WTC11 (cell line): ENCODE measurements at regions not wholly inside any gene's neighbourhood (a gene's known extent, or its start where the extent isn't known, plus 50 kb on each side); places are given as distances from the start of the nearest gene placed in this dataset.
A peak's percentile ranks its signal among the peaks of the same experiment; 100 is the strongest.
"Not testable (repeated sequence)": the region's sequence is repeated elsewhere in the genome, so short reads cannot be mapped to it uniquely, and the experiment has no call there.

Experiments
- ATAC-seq: fragments of 200-7000 bp; cut with Tn5 transposase; 2 replicates; pipeline ENCODE4 v1.10.0; 2021; ENCODE audit warnings: mild to moderate bottlenecking, moderate library complexity
- CTCF ChIA-PET: fragments of 300-600 bp; sonication (Branson Sonifier 250); formaldehyde crosslinking; loops from one replicate; lab custom pipeline; 2021; ENCODE audit warnings: antibody characterized with exemption; lab: Charles Lee
- POLR2A ChIA-PET: fragments of 350-600 bp; sonication (Branson Sonifier 250); formaldehyde crosslinking; loops from one replicate; lab custom pipeline; 2021; ENCODE audit warnings: antibody characterized with exemption; lab: Charles Lee
- DNase-seq: peaks from one replicate; pipeline ENCODE4 v3.0.0; 2021; ENCODE audit warnings: low spot score
- H3K27ac Mint-ChIP-seq: 2 replicates; pipeline ENCODE4 v1.8.0; 2021; ENCODE audit warnings: mixed read lengths
- H3K27me3 Mint-ChIP-seq: 2 replicates; pipeline ENCODE4 v1.8.0; 2021; ENCODE audit warnings: low read depth, mild to moderate bottlenecking, moderate library complexity, mixed read lengths
- H3K36me3 Mint-ChIP-seq: 2 replicates; pipeline ENCODE4 v1.8.0; 2021; ENCODE audit warnings: mixed read lengths
- H3K4me1 Mint-ChIP-seq: 2 replicates; pipeline ENCODE4 v1.8.0; 2022; ENCODE audit warnings: mixed read lengths
- H3K4me3 Mint-ChIP-seq: 2 replicates; pipeline ENCODE4 v1.8.0; 2021; ENCODE audit warnings: mild to moderate bottlenecking, moderate library complexity, mixed read lengths
- H3K9me3 Mint-ChIP-seq: 2 replicates; pipeline ENCODE4 v1.8.0; 2021; ENCODE audit warnings: mixed read lengths
- EMX1 ChIP-seq: fragments of 250-450 bp; sonication (Bioruptor Pico); IDR thresholded peaks from 2 replicates; pipeline ENCODE4 v1.8.0; 2021; ENCODE audit warnings: mild to moderate bottlenecking
- FOXK1 ChIP-seq: sonication (generic); formaldehyde crosslinking; IDR thresholded peaks from 2 replicates; pipeline ENCODE4 v1.8.0; 2022; ENCODE audit warnings: mild to moderate bottlenecking, moderate library complexity, missing genetic modification reagents
- GRHL2 ChIP-seq: fragments of 250-450 bp; sonication (Bioruptor Pico); IDR thresholded peaks from 2 replicates; pipeline ENCODE4 v1.8.0; 2022; ENCODE audit warnings: mild to moderate bottlenecking, moderate library complexity; ENCODE audit not compliant: insufficient replicate concordance, severe bottlenecking
- IRF2 ChIP-seq: sonication (generic); formaldehyde crosslinking; IDR thresholded peaks from 2 replicates; pipeline ENCODE4 v1.8.0; 2022; ENCODE audit warnings: low read depth, missing genetic modification reagents, borderline replicate concordance
- MXD4 ChIP-seq: fragments of 250-450 bp; sonication (Bioruptor Pico); IDR thresholded peaks from 2 replicates; pipeline ENCODE4 v1.8.0; 2021; ENCODE audit warnings: mild to moderate bottlenecking, moderate library complexity, borderline replicate concordance
- SMAD3 ChIP-seq: sonication (generic); formaldehyde crosslinking; IDR thresholded peaks from 2 replicates; pipeline ENCODE4 v1.8.0; 2022; ENCODE audit warnings: missing genetic modification reagents, mild to moderate bottlenecking, borderline replicate concordance
- TP53 ChIP-seq: sonication (generic); formaldehyde crosslinking; IDR thresholded peaks from 2 replicates; pipeline ENCODE4 v1.8.1; 2023; ENCODE audit warnings: mild to moderate bottlenecking, missing genetic modification reagents
- ZNF317 ChIP-seq: sonication (generic); formaldehyde crosslinking; IDR thresholded peaks from 2 replicates; pipeline ENCODE4 v1.8.1; 2023; ENCODE audit warnings: low read depth, mild to moderate bottlenecking, moderate library complexity, missing genetic modification reagents, borderline replicate concordance
- ZNF416 ChIP-seq: fragments of 250-450 bp; sonication (Bioruptor Pico); IDR thresholded peaks from 2 replicates; pipeline ENCODE4 v1.9.0; 2021; ENCODE audit warnings: mild to moderate bottlenecking, inconsistent platforms
- TF ChIP-seq, protein P1 (sequence below): sonication (generic); formaldehyde crosslinking; IDR thresholded peaks from 2 replicates; pipeline ENCODE4 v1.8.1; 2023; ENCODE audit warnings: mild to moderate bottlenecking, missing genetic modification reagents, borderline replicate concordance
- TF ChIP-seq, protein P2 (sequence below): sonication (generic); formaldehyde crosslinking; conservative IDR thresholded peaks from 2 replicates; pipeline ENCODE4 v1.8.1; 2023; ENCODE audit warnings: mild to moderate bottlenecking, low read depth, missing genetic modification reagents, moderate library complexity
- TF ChIP-seq, protein P3 (sequence below): sonication (generic); formaldehyde crosslinking; IDR thresholded peaks from 2 replicates; pipeline ENCODE4 v1.8.1; 2022; ENCODE audit warnings: mild to moderate bottlenecking, moderate library complexity, missing genetic modification reagents
- TF ChIP-seq, protein P4 (sequence below): sonication (generic); formaldehyde crosslinking; IDR thresholded peaks from 2 replicates; pipeline ENCODE4 v1.8.0; 2022; ENCODE audit warnings: missing genetic modification reagents
- TF ChIP-seq, protein P5 (sequence below): fragments of 200-600 bp; IDR thresholded peaks from 2 replicates; pipeline ENCODE4 v1.8.0; 2022; ENCODE audit warnings: antibody characterized with exemption

DNA sequence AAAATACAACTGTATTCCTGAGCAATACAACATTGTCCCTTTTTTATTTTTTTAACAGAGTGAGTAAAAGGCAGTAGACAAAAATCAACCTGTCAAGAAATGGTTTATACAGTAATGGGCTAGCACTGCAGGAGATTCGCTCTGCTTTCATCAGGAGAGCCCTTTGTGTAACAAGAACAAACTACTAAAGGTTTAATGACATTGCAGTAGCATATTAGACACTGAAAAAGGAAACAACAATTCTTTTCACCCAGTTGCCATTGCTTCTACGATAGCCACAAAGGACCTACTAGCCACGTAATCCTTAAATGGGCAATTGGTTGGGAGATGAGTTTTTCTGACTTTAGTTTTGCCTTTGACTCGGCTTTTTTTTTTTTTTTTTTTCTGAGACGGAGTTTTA, 319.8 kb upstream of the TRPM3 start:
- H3K27ac Mint-ChIP-seq = no peak overlapping the region
- no peak overlapping the region for H3K4me3 Mint-ChIP-seq
- H3K27me3 Mint-ChIP-seq = peaks cover 7% of the 10 kb centered on the region; the same call in 1 of the 2 replicates
- DNase-seq (no peak), ATAC-seq (no peak)
- no peaks in the 10 kb centered on the region for H3K9me3 Mint-ChIP-seq
- H3K36me3 Mint-ChIP-seq = no peaks in the 10 kb centered on the region
- TF ChIP-seq, protein P1, sequence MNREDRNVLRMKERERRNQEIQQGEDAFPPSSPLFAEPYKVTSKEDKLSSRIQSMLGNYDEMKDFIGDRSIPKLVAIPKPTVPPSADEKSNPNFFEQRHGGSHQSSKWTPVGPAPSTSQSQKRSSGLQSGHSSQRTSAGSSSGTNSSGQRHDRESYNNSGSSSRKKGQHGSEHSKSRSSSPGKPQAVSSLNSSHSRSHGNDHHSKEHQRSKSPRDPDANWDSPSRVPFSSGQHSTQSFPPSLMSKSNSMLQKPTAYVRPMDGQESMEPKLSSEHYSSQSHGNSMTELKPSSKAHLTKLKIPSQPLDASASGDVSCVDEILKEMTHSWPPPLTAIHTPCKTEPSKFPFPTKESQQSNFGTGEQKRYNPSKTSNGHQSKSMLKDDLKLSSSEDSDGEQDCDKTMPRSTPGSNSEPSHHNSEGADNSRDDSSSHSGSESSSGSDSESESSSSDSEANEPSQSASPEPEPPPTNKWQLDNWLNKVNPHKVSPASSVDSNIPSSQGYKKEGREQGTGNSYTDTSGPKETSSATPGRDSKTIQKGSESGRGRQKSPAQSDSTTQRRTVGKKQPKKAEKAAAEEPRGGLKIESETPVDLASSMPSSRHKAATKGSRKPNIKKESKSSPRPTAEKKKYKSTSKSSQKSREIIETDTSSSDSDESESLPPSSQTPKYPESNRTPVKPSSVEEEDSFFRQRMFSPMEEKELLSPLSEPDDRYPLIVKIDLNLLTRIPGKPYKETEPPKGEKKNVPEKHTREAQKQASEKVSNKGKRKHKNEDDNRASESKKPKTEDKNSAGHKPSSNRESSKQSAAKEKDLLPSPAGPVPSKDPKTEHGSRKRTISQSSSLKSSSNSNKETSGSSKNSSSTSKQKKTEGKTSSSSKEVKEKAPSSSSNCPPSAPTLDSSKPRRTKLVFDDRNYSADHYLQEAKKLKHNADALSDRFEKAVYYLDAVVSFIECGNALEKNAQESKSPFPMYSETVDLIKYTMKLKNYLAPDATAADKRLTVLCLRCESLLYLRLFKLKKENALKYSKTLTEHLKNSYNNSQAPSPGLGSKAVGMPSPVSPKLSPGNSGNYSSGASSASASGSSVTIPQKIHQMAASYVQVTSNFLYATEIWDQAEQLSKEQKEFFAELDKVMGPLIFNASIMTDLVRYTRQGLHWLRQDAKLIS (CRISPR knock-in tag) = no peak
- TF ChIP-seq, protein P2, sequence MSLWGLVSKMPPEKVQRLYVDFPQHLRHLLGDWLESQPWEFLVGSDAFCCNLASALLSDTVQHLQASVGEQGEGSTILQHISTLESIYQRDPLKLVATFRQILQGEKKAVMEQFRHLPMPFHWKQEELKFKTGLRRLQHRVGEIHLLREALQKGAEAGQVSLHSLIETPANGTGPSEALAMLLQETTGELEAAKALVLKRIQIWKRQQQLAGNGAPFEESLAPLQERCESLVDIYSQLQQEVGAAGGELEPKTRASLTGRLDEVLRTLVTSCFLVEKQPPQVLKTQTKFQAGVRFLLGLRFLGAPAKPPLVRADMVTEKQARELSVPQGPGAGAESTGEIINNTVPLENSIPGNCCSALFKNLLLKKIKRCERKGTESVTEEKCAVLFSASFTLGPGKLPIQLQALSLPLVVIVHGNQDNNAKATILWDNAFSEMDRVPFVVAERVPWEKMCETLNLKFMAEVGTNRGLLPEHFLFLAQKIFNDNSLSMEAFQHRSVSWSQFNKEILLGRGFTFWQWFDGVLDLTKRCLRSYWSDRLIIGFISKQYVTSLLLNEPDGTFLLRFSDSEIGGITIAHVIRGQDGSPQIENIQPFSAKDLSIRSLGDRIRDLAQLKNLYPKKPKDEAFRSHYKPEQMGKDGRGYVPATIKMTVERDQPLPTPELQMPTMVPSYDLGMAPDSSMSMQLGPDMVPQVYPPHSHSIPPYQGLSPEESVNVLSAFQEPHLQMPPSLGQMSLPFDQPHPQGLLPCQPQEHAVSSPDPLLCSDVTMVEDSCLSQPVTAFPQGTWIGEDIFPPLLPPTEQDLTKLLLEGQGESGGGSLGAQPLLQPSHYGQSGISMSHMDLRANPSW = no peak
- TF ChIP-seq IRF2 (no peak), FOXK1 (CRISPR knock-in tag) (no peak), SMAD3 (no peak), TP53 (no peak)
- TF ChIP-seq, protein P3, sequence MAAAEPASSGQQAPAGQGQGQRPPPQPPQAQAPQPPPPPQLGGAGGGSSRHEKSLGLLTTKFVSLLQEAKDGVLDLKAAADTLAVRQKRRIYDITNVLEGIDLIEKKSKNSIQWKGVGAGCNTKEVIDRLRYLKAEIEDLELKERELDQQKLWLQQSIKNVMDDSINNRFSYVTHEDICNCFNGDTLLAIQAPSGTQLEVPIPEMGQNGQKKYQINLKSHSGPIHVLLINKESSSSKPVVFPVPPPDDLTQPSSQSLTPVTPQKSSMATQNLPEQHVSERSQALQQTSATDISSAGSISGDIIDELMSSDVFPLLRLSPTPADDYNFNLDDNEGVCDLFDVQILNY = no peak
- TF ChIP-seq, protein P4, sequence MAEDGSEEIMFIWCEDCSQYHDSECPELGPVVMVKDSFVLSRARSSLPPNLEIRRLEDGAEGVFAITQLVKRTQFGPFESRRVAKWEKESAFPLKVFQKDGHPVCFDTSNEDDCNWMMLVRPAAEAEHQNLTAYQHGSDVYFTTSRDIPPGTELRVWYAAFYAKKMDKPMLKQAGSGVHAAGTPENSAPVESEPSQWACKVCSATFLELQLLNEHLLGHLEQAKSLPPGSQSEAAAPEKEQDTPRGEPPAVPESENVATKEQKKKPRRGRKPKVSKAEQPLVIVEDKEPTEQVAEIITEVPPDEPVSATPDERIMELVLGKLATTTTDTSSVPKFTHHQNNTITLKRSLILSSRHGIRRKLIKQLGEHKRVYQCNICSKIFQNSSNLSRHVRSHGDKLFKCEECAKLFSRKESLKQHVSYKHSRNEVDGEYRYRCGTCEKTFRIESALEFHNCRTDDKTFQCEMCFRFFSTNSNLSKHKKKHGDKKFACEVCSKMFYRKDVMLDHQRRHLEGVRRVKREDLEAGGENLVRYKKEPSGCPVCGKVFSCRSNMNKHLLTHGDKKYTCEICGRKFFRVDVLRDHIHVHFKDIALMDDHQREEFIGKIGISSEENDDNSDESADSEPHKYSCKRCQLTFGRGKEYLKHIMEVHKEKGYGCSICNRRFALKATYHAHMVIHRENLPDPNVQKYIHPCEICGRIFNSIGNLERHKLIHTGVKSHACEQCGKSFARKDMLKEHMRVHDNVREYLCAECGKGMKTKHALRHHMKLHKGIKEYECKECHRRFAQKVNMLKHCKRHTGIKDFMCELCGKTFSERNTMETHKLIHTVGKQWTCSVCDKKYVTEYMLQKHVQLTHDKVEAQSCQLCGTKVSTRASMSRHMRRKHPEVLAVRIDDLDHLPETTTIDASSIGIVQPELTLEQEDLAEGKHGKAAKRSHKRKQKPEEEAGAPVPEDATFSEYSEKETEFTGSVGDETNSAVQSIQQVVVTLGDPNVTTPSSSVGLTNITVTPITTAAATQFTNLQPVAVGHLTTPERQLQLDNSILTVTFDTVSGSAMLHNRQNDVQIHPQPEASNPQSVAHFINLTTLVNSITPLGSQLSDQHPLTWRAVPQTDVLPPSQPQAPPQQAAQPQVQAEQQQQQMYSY (CRISPR knock-in tag) = no peak
- TF ChIP-seq, protein P5, sequence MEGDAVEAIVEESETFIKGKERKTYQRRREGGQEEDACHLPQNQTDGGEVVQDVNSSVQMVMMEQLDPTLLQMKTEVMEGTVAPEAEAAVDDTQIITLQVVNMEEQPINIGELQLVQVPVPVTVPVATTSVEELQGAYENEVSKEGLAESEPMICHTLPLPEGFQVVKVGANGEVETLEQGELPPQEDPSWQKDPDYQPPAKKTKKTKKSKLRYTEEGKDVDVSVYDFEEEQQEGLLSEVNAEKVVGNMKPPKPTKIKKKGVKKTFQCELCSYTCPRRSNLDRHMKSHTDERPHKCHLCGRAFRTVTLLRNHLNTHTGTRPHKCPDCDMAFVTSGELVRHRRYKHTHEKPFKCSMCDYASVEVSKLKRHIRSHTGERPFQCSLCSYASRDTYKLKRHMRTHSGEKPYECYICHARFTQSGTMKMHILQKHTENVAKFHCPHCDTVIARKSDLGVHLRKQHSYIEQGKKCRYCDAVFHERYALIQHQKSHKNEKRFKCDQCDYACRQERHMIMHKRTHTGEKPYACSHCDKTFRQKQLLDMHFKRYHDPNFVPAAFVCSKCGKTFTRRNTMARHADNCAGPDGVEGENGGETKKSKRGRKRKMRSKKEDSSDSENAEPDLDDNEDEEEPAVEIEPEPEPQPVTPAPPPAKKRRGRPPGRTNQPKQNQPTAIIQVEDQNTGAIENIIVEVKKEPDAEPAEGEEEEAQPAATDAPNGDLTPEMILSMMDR = no peak
- ChIA-PET CTCF (interaction anchor here (1.6 kb wide), 1 partner anchor 156 kb away, joined by 3 read pairs; no protein-coding TSS in a partner anchor), POLR2A (no interaction called here)
- peaks cover 17% of the 10 kb centered on the region for H3K4me1 Mint-ChIP-seq

DNA sequence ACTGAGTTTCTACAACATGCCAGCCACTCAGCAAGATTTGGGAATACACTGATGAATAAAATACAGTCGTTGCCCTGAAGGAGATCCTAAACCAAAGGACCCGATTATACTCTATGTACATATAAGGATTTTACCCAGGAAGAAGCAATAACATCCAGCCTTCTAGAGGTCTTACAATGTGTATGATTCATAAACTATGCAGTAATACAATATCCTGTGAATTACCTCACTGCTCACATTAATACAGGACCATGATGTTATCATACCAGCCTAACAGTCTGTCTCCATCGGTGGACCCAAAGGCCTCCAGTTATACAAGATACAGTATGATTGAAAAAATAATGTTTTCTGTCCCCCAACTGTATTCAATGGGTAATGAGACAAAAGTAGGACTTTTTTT, 310.5 kb upstream of the TRPM3 start:
- TF ChIP-seq ZNF416 (CRISPR knock-in tag) (no peak), ZNF317 (CRISPR knock-in tag) (no peak), GRHL2 (CRISPR knock-in tag) (no peak), EMX1 (CRISPR knock-in tag) (no peak), MXD4 (CRISPR knock-in tag) (no peak)
- TF ChIP-seq, all 79 proteins: peak for 0
- Mint-ChIP-seq H3K4me3 (no peak overlapping the region), H3K27me3 (no peaks in the 10 kb centered on the region; the same call in 1 of the 2 replicates), H3K27ac (no peak overlapping the region), H3K4me1 (no peaks in the 10 kb centered on the region), H3K9me3 (peaks cover 5% of the 10 kb centered on the region), H3K36me3 (no peaks in the 10 kb centered on the region)
- ChIA-PET CTCF (no interaction called here), POLR2A (no interaction called here)
- no peak for DNase-seq
- ATAC-seq = no peak

DNA sequence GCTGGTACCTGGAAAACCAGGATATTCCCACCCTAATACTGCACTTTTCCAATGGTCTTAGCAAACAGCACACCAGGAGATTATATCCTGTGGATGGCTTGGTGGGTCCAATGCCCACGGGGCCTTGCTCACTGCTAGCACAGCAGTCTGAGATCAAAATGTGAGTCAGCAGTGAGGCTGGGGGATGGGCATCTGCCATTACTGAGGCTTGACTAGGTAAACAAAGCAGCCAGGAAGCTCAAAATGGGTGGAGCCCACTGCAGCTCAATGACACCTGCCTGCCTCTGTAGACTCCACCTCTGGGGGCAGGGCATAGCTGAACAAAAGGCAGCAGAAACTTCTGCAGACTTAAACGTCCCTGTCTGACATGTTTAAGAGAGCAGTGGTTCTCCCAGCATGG, 285.9 kb upstream of the TRPM3 start:
- ATAC-seq, H3K4me1 Mint-ChIP-seq, H3K27me3 Mint-ChIP-seq, H3K27ac Mint-ChIP-seq, POLR2A ChIA-PET, H3K4me3 Mint-ChIP-seq, CTCF ChIA-PET: not testable (repeated sequence)
- Mint-ChIP-seq H3K9me3 (peaks cover 34% of the 10 kb centered on the region), H3K36me3 (peaks cover 28% of the 10 kb centered on the region)
- DNase-seq = peak; percentile 12
